Activated CD8-positive, alpha-beta T cell treated with anti-CD3 and anti-CD28 coated beads for 36 hours (primary cell): ENCODE measurements at regions not wholly inside any gene's neighbourhood (a gene's known extent, or its start where the extent isn't known, plus 50 kb on each side); places are given as distances from the start of the nearest gene placed in this dataset.

Experiments used
- ATAC-seq: fragments of 200-7000 bp; cut with Tn5 transposase; one replicate; pipeline ENCODE4 v1.10.0; 2021; ENCODE audit warnings: mild to moderate bottlenecking, moderate library complexity
- CTCF ChIA-PET: fragments of 350-600 bp; sonication (Branson Sonifier 250); formaldehyde crosslinking; loops from one replicate; lab custom pipeline; 2021; ENCODE audit warnings: antibody characterized with exemption; lab: Charles Lee
- POLR2A ChIA-PET: fragments of 350-600 bp; sonication (Branson Sonifier 250); formaldehyde crosslinking; loops from one replicate; lab custom pipeline; 2021; ENCODE audit warnings: antibody characterized with exemption; lab: Charles Lee
- DNase-seq: peaks from one replicate; pipeline ENCODE4 v3.0.0-alpha.2; 2020
- H3K27ac Mint-ChIP-seq: one replicate; pipeline ENCODE4 v1.8.0; 2021; ENCODE audit warnings: mild to moderate bottlenecking, mixed read lengths
- H3K27me3 Mint-ChIP-seq: one replicate; pipeline ENCODE4 v1.8.0; 2021; ENCODE audit warnings: mixed read lengths
- H3K36me3 Mint-ChIP-seq: one replicate; pipeline ENCODE4 v1.8.0; 2021; ENCODE audit warnings: low read depth, mixed read lengths
- H3K4me1 Mint-ChIP-seq: one replicate; pipeline ENCODE4 v1.8.0; 2021; ENCODE audit warnings: low read depth, mixed read lengths
- H3K4me3 Mint-ChIP-seq: one replicate; pipeline ENCODE4 v1.8.0; 2021; ENCODE audit warnings: mild to moderate bottlenecking, moderate library complexity, mixed read lengths
- H3K9me3 Mint-ChIP-seq: one replicate; pipeline ENCODE4 v1.8.0; 2021; ENCODE audit warnings: mixed read lengths
- CTCF ChIP-seq: fragments of 200-600 bp; IDR thresholded peaks from one replicate; pipeline ENCODE4 v1.8.0; 2022; ENCODE audit warnings: antibody characterized with exemption, mild to moderate bottlenecking
- intact Hi-C: fragments of 100-400 bp; cut with micrococcal nuclease; formaldehyde crosslinking; loops from one replicate; pipeline ENCODE4 v1.10.0; 2022

- no peak for TF ChIP-seq CTCF
- no peak for DNase-seq
- Mint-ChIP-seq H3K9me3 (no peaks in the 10 kb centered on the region), H3K4me3 (no peak overlapping the region), H3K27ac (no peak overlapping the region), H3K4me1 (no peaks in the 10 kb centered on the region), H3K27me3 (no peaks in the 10 kb centered on the region), H3K36me3 (no peaks in the 10 kb centered on the region)
- POLR2A ChIA-PET, result no interaction called here
- CTCF ChIA-PET, result no interaction called here
- ATAC-seq, result no peak
- intact Hi-C loops, result no loop called here
These were observed 851.4 kb upstream of the CITED2 start for GRCh38 chr6:140225701-140226436.

- Mint-ChIP-seq H3K4me1 (no peaks in the 10 kb centered on the region), H3K9me3 (peaks cover 11% of the 10 kb centered on the region), H3K27me3 (no peaks in the 10 kb centered on the region), H3K36me3 (no peaks in the 10 kb centered on the region), H3K4me3 (no peak overlapping the region), H3K27ac (no peak overlapping the region)
- ChIA-PET POLR2A (no interaction called here), CTCF (no interaction called here)
- DNase-seq (no peak), ATAC-seq (no peak)
- no peak for TF ChIP-seq CTCF
- intact Hi-C loops, result no loop called here
These were observed 842.8 kb upstream of the CITED2 start for GRCh38 chr6:140217283-140217682.

GRCh38 chr6:140209775-140210174 is 835.3 kb upstream of the CITED2 start:
- Mint-ChIP-seq H3K27me3 (peaks cover 5% of the 10 kb centered on the region), H3K36me3 (no peaks in the 10 kb centered on the region), H3K4me3 (no peak overlapping the region), H3K4me1 (no peaks in the 10 kb centered on the region), H3K9me3 (no peaks in the 10 kb centered on the region), H3K27ac (no peak overlapping the region)
- intact Hi-C loops, result no loop called here
- DNase-seq, result no peak
- no peak for ATAC-seq
- TF ChIP-seq CTCF, result no peak
- CTCF ChIA-PET, result no interaction called here
- POLR2A ChIA-PET, result no interaction called here

GRCh38 chr6:140208286-140208685 is 833.8 kb upstream of the CITED2 start:
- H3K27ac Mint-ChIP-seq, result no peak overlapping the region
- POLR2A ChIA-PET, result no interaction called here
- no peak for TF ChIP-seq CTCF
- no peaks in the 10 kb centered on the region for H3K36me3 Mint-ChIP-seq
- H3K4me3 Mint-ChIP-seq, result no peak overlapping the region
- CTCF ChIA-PET, result no interaction called here
- no peak for ATAC-seq
- H3K4me1 Mint-ChIP-seq, result no peaks in the 10 kb centered on the region
- intact Hi-C loops, result no loop called here
- peaks cover 5% of the 10 kb centered on the region for H3K27me3 Mint-ChIP-seq
- no peak for DNase-seq
- no peaks in the 10 kb centered on the region for H3K9me3 Mint-ChIP-seq

GRCh38 chr6:140205795-140206593 is 831.5 kb upstream of the CITED2 start:
- ChIA-PET POLR2A (no interaction called here), CTCF (no interaction called here)
- H3K4me1 Mint-ChIP-seq, result no peaks in the 10 kb centered on the region
- no peaks in the 10 kb centered on the region for H3K36me3 Mint-ChIP-seq
- intact Hi-C loops, result no loop called here
- no peak for ATAC-seq
- H3K4me3 Mint-ChIP-seq, result no peak overlapping the region
- peaks cover 5% of the 10 kb centered on the region for H3K27me3 Mint-ChIP-seq
- DNase-seq, result no peak
- no peaks in the 10 kb centered on the region for H3K9me3 Mint-ChIP-seq
- no peak overlapping the region for H3K27ac Mint-ChIP-seq
- TF ChIP-seq CTCF, result no peak
